B cell (primary cell): ENCODE measurements at regions not wholly inside any gene's neighbourhood (a gene's known extent, or its start where the extent isn't known, plus 50 kb on each side); places are given as distances from the start of the nearest gene placed in this dataset.

Experiments
- ATAC-seq: fragments of 200-7000 bp; cut with Tn5 transposase; one replicate; pipeline ENCODE4 v1.10.0; 2021; ENCODE audit warnings: low read depth, mild to moderate bottlenecking, moderate number of reproducible peaks, moderate library complexity
- CTCF ChIA-PET: fragments of 350-600 bp; sonication (Branson Sonifier 250); formaldehyde crosslinking; loops from one replicate; lab custom pipeline; 2021; ENCODE audit warnings: antibody characterized with exemption, inconsistent platforms; lab: Charles Lee
- POLR2A ChIA-PET: fragments of 350-600 bp; sonication (Branson Sonifier 250); formaldehyde crosslinking; loops from one replicate; lab custom pipeline; 2021; ENCODE audit warnings: antibody characterized with exemption; lab: Charles Lee
- DNase-seq: peaks from one replicate; pipeline ENCODE4 v3.0.0; 2013
- H2AFZ ChIP-seq: 2 replicates; pipeline ENCODE4 v1.6.1; 2012; ENCODE audit warnings: mild to moderate bottlenecking, low read depth, low read length; ENCODE audit not compliant: insufficient read depth, poor library complexity, severe bottlenecking
- H3K27ac ChIP-seq, 2 donors: 1 replicate in 1 of 2; 2 replicates in 1 of 2; pipeline ENCODE4 v1.5.1; 2012 to 2013; ENCODE audit warnings: low read length in 2 of 2, mild to moderate bottlenecking in 2 of 2, moderate library complexity in 1 of 2
- H3K27me3 ChIP-seq, 4 experiments: fragments of 200-600 bp in 1 of 4; sonication (generic) in 1 of 4; replicated peaks in 1 of 4; 1 replicate in 2 of 4; 2 replicates in 2 of 4; pipeline versions ENCODE4 v1.6.1 to v1.7.0; 2013 to 2016; ENCODE audit warnings: low read length in 3 of 4, mild to moderate bottlenecking in 2 of 4, mixed read lengths in 1 of 4, moderate library complexity in 1 of 4; ENCODE audit not compliant: insufficient read depth in 4 of 4, control insufficient read depth in 3 of 4; ENCODE audit errors: control extremely low read depth in 1 of 4
- H3K36me3 ChIP-seq, 2 experiments: replicated peaks in 1 of 2; 1 replicate in 1 of 2; 2 replicates in 1 of 2; pipeline versions ENCODE4 v1.6.1 to v1.7.1; 2013; ENCODE audit warnings: low read length in 1 of 2; ENCODE audit not compliant: insufficient read depth in 2 of 2, control insufficient read depth in 1 of 2; ENCODE audit errors: control extremely low read depth in 1 of 2, extremely low read depth in 1 of 2
- H3K4me1 ChIP-seq, 2 donors: fragments of 200-600 bp in 1 of 2; sonication (generic) in 1 of 2; 1 replicate in 1 of 2; 2 replicates in 1 of 2; pipeline versions ENCODE4 v1.5.1 to v1.6.1; 2013 to 2017; ENCODE audit warnings: low read length in 2 of 2; ENCODE audit not compliant: control insufficient read depth in 2 of 2, insufficient read depth in 2 of 2
- H3K4me2 ChIP-seq: replicated peaks from 2 replicates; pipeline ENCODE3; 2012; ENCODE audit warnings: mild to moderate bottlenecking, low read depth, low read length; ENCODE audit not compliant: poor library complexity, severe bottlenecking
- H3K4me3 ChIP-seq, 5 experiments: fragments of 200-600 bp in 1 of 5; sonication (generic) in 1 of 5; 1 replicate in 3 of 5; 2 replicates in 2 of 5; pipeline versions ENCODE4 v1.5.1 to v1.7.0; 2011 to 2016; ENCODE audit warnings: low read length in 4 of 5, mild to moderate bottlenecking in 4 of 5, low read depth in 2 of 5, control low read depth in 1 of 5, moderate library complexity in 1 of 5; ENCODE audit not compliant: insufficient read depth in 1 of 5; ENCODE audit errors: control extremely low read depth in 1 of 5, extremely low read depth in 1 of 5
- H3K79me2 ChIP-seq: fragments of 200-600 bp; sonication (generic); one replicate; pipeline ENCODE4 v1.6.0; 2016; ENCODE audit warnings: low read length; ENCODE audit not compliant: control insufficient read depth, insufficient read depth
- H3K9ac ChIP-seq: fragments of 200-600 bp; sonication (generic); 2 replicates; pipeline ENCODE4 v1.6.1; 2017; ENCODE audit warnings: mild to moderate bottlenecking, low read length, moderate library complexity
- H3K9me3 ChIP-seq, 3 donors: one replicate each; pipeline versions ENCODE4 v1.6.1 to v1.7.1; 2013; ENCODE audit warnings: low read length in 2 of 3; ENCODE audit not compliant: control insufficient read depth in 2 of 3, insufficient read depth in 1 of 3; ENCODE audit errors: control extremely low read depth in 1 of 3
- H4K20me1 ChIP-seq: 2 replicates; pipeline ENCODE4 v1.6.0; 2012; ENCODE audit warnings: mild to moderate bottlenecking, low read length; ENCODE audit not compliant: insufficient read depth, control insufficient read depth, poor library complexity, severe bottlenecking
- H3K27ac Mint-ChIP-seq: one replicate; pipeline ENCODE4 v1.8.0; 2021; ENCODE audit warnings: mixed read lengths
- H3K27me3 Mint-ChIP-seq: one replicate; pipeline ENCODE4 v1.8.0; 2021; ENCODE audit warnings: mixed read lengths
- H3K4me1 Mint-ChIP-seq: one replicate; pipeline ENCODE4 v1.8.0; 2021; ENCODE audit warnings: mixed read lengths
- H3K4me3 Mint-ChIP-seq: one replicate; pipeline ENCODE4 v1.8.0; 2021; ENCODE audit warnings: mixed read lengths
- H3K9me3 Mint-ChIP-seq: one replicate; pipeline ENCODE4 v1.8.0; 2022; ENCODE audit warnings: mixed read lengths; ENCODE audit not compliant: insufficient read depth
- CTCF ChIP-seq: fragments of 200-600 bp; IDR thresholded peaks from one replicate; pipeline ENCODE4 v1.8.0; 2022; ENCODE audit warnings: antibody characterized with exemption, mild to moderate bottlenecking
- EZH2 ChIP-seq: IDR thresholded peaks from 2 replicates; pipeline ENCODE4 v1.6.1; 2012; ENCODE audit warnings: borderline replicate concordance, low read depth, mild to moderate bottlenecking, moderate library complexity, low read length; ENCODE audit not compliant: insufficient read depth, poor library complexity, severe bottlenecking
- WGBS: methylation state at CpG from one replicate; pipeline ENCODE4 v1.1.5; 2013; ENCODE audit warnings: missing lambda C conversion rate; ENCODE audit not compliant: insufficient coverage; 5-methylcytosine and 5-hydroxymethylcytosine counted together
- intact Hi-C: fragments of 100-400 bp; cut with micrococcal nuclease; formaldehyde crosslinking; loops from one replicate; pipeline ENCODE4 v1.10.0; 2022

- Mint-ChIP-seq H3K27ac (no peak overlapping the region), H3K4me1 (no peaks in the 10 kb centered on the region), H3K4me3 (no peak overlapping the region), H3K27me3 (peaks cover 8% of the 10 kb centered on the region), H3K9me3 (no peaks in the 10 kb centered on the region)
- TF ChIP-seq EZH2: no peak
- no peak for TF ChIP-seq CTCF
- ChIA-PET POLR2A (no interaction called here), CTCF (no interaction called here)
- 100% methylated on average over 5 of the region's 8 CpGs for WGBS
- no peaks in the 10 kb centered on the region for H3K27me3 ChIP-seq
- no peaks in the 10 kb centered on the region for H4K20me1 ChIP-seq
- H3K9me3 ChIP-seq: peaks cover 0 to 23% (median 0%) of the 10 kb centered on the region in 3 donors
- no peak overlapping the region for H3K4me2 ChIP-seq
- no peak overlapping the region for H3K9ac ChIP-seq
- no peaks in the 10 kb centered on the region for H3K4me1 ChIP-seq
- no peak overlapping the region for H2AFZ ChIP-seq
- intact Hi-C loops: no loop called here
- no peaks in the 10 kb centered on the region for H3K36me3 ChIP-seq
- H3K79me2 ChIP-seq: no peaks in the 10 kb centered on the region
- H3K4me3 ChIP-seq: no peak overlapping the region
- ATAC-seq: no peak
- H3K27ac ChIP-seq: no peak overlapping the region
- DNase-seq: no peak
Observed at GRCh38 chr10:131427901-131428300, 116.4 kb upstream of the TCERG1L start.

GRCh38 chr10:131429141-131429540, 117.6 kb upstream of the TCERG1L start:
- Histone ChIP-seq H3K36me3 (no peaks in the 10 kb centered on the region), H3K4me1 (no peaks in the 10 kb centered on the region), H3K4me2 (no peak overlapping the region), H3K27me3 (no peaks in the 10 kb centered on the region), H3K4me3 (no peak overlapping the region), H3K79me2 (no peaks in the 10 kb centered on the region), H4K20me1 (no peaks in the 10 kb centered on the region), H3K9me3 (peaks cover 0 to 20% (median 0%) of the 10 kb centered on the region in 3 donors), H2AFZ (no peak overlapping the region), H3K9ac (no peak overlapping the region), H3K27ac (no peak overlapping the region)
- no peak overlapping the region for H3K27ac Mint-ChIP-seq
- intact Hi-C loops: no loop called here
- ChIA-PET POLR2A (no interaction called here), CTCF (no interaction called here)
- H3K4me1 Mint-ChIP-seq: no peaks in the 10 kb centered on the region
- no peak for ATAC-seq
- WGBS: 65% methylated on average over 5 of the region's 5 CpGs
- H3K27me3 Mint-ChIP-seq: peaks cover 8% of the 10 kb centered on the region
- no peak overlapping the region for H3K4me3 Mint-ChIP-seq
- no peak for DNase-seq
- TF ChIP-seq EZH2 (no peak), CTCF (no peak)
- no peaks in the 10 kb centered on the region for H3K9me3 Mint-ChIP-seq
